DND-41 (cell line): ENCODE measurements at regions not wholly inside any gene's neighbourhood (a gene's known extent, or its start where the extent isn't known, plus 50 kb on each side); places are given as distances from the start of the nearest gene placed in this dataset.

Experiments
- ATAC-seq: fragments of 200-7000 bp; cut with Tn5 transposase; 3 replicates; pipeline ENCODE4 v1.9.1; 2021; ENCODE audit warnings: low read depth; ENCODE audit not compliant: insufficient read depth
- DNase-seq: peaks from one replicate; pipeline ENCODE4 v3.0.0-alpha.2; 2020
- H2AFZ ChIP-seq: 2 replicates; pipeline ENCODE4 v1.6.0; 2012; ENCODE audit warnings: low read depth, low read length
- H3K27ac ChIP-seq: 2 replicates; pipeline ENCODE4 v1.5.1; 2012; ENCODE audit warnings: low read length, inconsistent platforms
- H3K27me3 ChIP-seq: fragments of 200-600 bp; sonication (generic); 2 replicates; pipeline ENCODE4 v1.6.0; 2012; ENCODE audit warnings: low read length, mild to moderate bottlenecking, inconsistent platforms; ENCODE audit not compliant: insufficient read depth, poor library complexity
- H3K36me3 ChIP-seq: 2 replicates; pipeline ENCODE4 v1.5.1; 2012; ENCODE audit warnings: low read length, inconsistent platforms; ENCODE audit not compliant: insufficient read depth
- H3K4me1 ChIP-seq: 2 replicates; pipeline ENCODE4 v1.5.1; 2012; ENCODE audit warnings: mild to moderate bottlenecking, low read length; ENCODE audit not compliant: insufficient read depth
- H3K4me2 ChIP-seq: 2 replicates; pipeline ENCODE4 v1.6.0; 2012; ENCODE audit warnings: mild to moderate bottlenecking, moderate library complexity, low read length, inconsistent platforms; ENCODE audit not compliant: insufficient read depth
- H3K4me3 ChIP-seq, 2 experiments: fragments of 200-600 bp in 1 of 2; shearing (Covaris generic) in 1 of 2; 2 replicates each; pipeline ENCODE4 v1.5.1; 2012 to 2016; ENCODE audit warnings: inconsistent platforms in 2 of 2, low read length in 2 of 2, mild to moderate bottlenecking in 2 of 2, low read depth in 1 of 2, moderate library complexity in 1 of 2
- H3K79me2 ChIP-seq: 2 replicates; pipeline ENCODE4 v1.6.0; 2012; ENCODE audit warnings: low read length, inconsistent platforms; ENCODE audit not compliant: insufficient read depth
- H3K9ac ChIP-seq: 2 replicates; pipeline ENCODE4 v1.6.0; 2012; ENCODE audit warnings: low read depth, mild to moderate bottlenecking, inconsistent platforms, low read length, moderate library complexity
- H3K9me3 ChIP-seq: 2 replicates; pipeline ENCODE4 v1.5.1; 2012; ENCODE audit warnings: low read length, moderate library complexity, mild to moderate bottlenecking, inconsistent platforms; ENCODE audit not compliant: insufficient read depth, severe bottlenecking
- H4K20me1 ChIP-seq: 2 replicates; pipeline ENCODE4 v1.6.0; 2012; ENCODE audit warnings: low read length; ENCODE audit not compliant: insufficient read depth
- CTCF ChIP-seq: IDR thresholded peaks from 2 replicates; pipeline ENCODE4 v1.5.1; 2012; ENCODE audit warnings: borderline replicate concordance, low read length, moderate library complexity, mild to moderate bottlenecking; ENCODE audit not compliant: poor library complexity, severe bottlenecking; ENCODE audit errors: extremely low read depth
- EZH2 ChIP-seq: IDR thresholded peaks from 3 replicates; pipeline ENCODE4 v1.6.1; 2012; ENCODE audit warnings: borderline replicate concordance, low read depth, mild to moderate bottlenecking, moderate library complexity, low read length, inconsistent platforms; ENCODE audit not compliant: severe bottlenecking

GRCh38 chr20:20765696-20766365, 53.4 kb upstream of the RALGAPA2 start:
- Histone ChIP-seq H3K4me2 (no peak overlapping the region), H3K9ac (no peak overlapping the region), H3K27ac (no peak overlapping the region), H3K9me3 (no peaks in the 10 kb centered on the region), H3K27me3 (no peaks in the 10 kb centered on the region), H3K4me3 (no peak overlapping the region), H3K36me3 (no peaks in the 10 kb centered on the region), H3K4me1 (no peaks in the 10 kb centered on the region), H4K20me1 (no peaks in the 10 kb centered on the region), H2AFZ (no peak overlapping the region), H3K79me2 (no peaks in the 10 kb centered on the region)
- no peak for ATAC-seq
- no peak for DNase-seq
- no peak for TF ChIP-seq EZH2
- TF ChIP-seq CTCF = no peak

GRCh38 chr20:20763650-20764049, 51.2 kb upstream of the RALGAPA2 start:
- Histone ChIP-seq H3K4me3 (no peak overlapping the region), H3K9ac (no peak overlapping the region), H3K9me3 (no peaks in the 10 kb centered on the region), H3K4me1 (no peaks in the 10 kb centered on the region), H3K27ac (no peak overlapping the region), H2AFZ (no peak overlapping the region), H3K4me2 (no peak overlapping the region), H3K36me3 (no peaks in the 10 kb centered on the region), H3K79me2 (no peaks in the 10 kb centered on the region), H4K20me1 (no peaks in the 10 kb centered on the region), H3K27me3 (no peaks in the 10 kb centered on the region)
- DNase-seq (no peak), ATAC-seq (no peak)
- no peak for TF ChIP-seq EZH2
- TF ChIP-seq CTCF = no peak
